GM19397 (cell line): ENCODE measurements at regions not wholly inside any gene's neighbourhood (a gene's known extent, or its start where the extent isn't known, plus 50 kb on each side); places are given as distances from the start of the nearest gene placed in this dataset.
"Not testable (repeated sequence)": the region's sequence is repeated elsewhere in the genome, so short reads cannot be mapped to it uniquely, and the experiment has no call there.

Experiments used
- ATAC-seq: cut with Tn5 transposase; IDR thresholded peaks from one replicate; pipeline ENCODE4 v1.9.1; 2021; ENCODE audit warnings: mild to moderate bottlenecking, moderate library complexity; ENCODE audit not compliant: unreplicated experiment

DNA sequence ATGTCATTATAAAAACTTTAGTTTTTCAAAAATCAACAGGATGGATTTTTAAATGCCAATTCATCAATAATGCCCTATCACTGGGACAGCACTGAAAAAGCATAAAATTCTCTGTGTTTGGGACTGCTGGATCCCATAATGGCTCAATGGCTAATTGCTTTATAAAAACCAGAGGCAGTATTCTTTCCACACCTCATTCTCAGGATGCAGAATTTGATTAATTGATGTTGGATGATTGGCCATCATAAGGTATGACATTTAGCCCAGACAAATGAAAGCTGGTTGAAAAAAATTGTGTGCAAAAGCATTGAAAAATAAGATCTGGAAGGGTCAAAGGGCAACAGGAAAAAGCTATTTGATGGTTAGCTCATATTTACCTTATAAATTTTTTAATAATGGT is 362.2 kb upstream of the SNX7 start:
- no peak for ATAC-seq

DNA sequence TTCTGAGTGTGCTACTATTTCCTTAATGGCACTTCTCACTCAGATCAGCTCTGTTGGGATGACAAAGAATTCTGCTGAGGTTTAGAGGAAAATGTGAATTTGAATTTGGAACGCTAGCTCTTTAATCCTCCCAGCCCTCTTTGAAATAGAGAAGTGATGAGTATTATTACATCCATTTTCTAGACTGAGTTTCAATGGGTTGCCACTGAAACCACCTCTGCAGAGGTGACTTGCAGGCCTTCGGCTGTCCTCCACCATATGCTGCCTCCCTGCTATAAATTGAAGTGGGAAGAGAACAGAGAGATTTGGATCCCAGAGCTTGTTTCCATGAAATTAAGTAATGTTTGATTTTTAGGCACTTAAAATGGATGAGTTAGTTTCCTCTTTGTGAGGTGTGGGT is 363.2 kb upstream of the SNX7 start:
- no peak for ATAC-seq

DNA sequence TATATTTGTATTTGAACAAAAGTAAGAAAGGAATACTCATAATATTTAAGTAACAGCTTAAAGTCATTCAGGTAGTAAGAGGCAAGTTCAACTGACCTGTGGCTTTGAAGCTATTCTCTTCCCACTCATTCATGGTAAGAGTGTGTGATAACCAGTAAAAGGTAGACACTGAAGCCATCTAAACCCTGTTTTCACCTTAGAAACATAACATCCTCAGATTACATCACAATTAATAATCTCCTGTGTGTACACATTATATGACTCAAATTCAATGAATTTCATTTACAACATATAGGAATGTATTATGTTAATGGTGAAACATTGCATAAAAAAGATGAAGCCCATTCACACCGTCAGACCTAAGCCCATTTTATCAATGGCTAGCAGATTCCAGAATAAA is 364.8 kb upstream of the SNX7 start:
- no peak for ATAC-seq

DNA sequence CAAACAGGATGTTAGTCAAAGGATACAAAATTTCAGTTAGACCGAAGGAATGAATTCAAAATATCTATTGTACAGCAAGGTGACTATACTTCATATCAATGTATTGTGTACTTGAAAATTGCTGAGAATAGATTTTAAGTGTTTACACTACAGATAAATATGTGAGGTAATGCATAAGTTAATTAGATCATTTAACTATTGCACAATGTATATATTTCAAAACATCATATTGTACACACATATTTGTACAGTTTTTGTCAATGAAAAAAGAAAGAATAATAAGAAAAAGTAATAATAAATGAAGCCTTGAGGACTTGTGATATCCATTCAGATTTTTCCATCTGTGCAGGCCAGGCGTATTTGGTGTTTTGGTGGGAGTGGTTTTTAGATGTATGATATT is 367.4 kb upstream of the SNX7 start:
- ATAC-seq, result no peak

DNA sequence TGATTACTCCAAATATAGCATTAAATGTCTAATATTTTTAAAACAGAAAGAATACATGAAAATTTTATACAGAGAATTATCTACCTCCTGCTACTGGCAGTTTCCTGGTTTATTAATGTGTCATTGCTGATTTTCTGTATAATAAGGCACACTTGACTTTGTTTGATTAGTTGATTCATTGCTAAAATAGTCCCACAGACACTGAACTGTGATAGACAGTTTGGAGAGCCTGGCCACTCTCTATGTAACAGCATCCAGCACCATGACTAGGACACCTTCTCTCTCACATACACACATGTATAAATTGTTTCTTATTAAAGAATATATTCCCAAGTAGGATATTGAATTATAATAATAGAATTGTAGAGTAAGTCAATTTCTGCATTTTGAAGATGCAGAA is 368.5 kb upstream of the SNX7 start:
- no peak for ATAC-seq

DNA sequence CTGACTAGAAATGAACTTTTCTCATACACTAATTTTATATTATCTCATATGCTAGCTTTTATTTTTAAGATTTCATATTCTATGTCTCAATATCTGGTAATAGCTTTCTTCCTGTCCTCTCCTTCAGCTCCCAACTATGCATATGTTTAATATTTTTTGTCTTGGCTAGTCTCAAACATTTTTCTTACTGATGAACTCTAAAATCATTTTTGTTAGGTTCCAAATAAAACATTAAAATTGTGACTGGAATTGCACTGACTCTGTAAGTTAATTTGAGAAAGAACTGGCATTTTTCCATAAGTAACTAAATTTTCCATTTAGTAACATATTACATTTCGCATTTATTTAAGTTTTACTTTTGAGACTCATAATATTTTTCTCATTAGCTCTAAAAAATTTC is 368.5 kb upstream of the DPYD start:
- no peak for ATAC-seq

DNA sequence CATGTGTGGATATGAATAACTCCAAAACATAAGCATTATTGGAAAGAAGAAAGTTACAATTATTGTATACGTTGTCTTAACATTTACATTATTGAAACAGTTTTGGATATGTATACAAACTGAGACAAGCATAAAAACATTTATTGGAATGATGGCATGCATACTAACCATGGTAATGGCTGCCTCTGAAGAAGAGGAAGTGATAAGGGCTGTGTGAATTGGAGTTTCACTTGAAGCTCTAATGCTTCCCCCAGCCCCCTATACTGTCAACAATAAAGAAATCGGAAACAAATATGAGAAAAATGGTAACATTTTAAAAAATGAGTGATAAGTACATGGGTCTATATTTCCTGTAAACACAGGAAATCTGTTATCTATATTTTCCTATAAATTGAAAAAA is 367.7 kb upstream of the DPYD start:
- no peak for ATAC-seq

DNA sequence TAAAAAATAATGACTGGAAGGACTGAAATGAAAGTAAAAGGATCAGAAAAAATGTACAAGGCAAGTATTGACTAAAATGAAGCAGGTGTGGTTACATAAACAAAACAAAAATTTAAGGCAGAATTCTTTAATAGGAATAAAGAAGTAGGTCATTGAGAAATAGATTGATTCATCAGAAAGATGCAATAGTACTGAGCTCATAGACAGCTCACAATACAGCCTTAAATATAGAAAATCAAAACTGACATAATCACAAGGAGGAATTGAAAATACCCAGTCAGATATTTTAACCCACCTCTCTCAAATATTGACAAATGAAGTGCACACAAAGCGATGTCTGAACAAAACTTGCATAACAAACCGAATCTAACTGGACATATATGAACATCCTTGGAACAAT is 366.8 kb upstream of the DPYD start:
- ATAC-seq, result no peak

DNA sequence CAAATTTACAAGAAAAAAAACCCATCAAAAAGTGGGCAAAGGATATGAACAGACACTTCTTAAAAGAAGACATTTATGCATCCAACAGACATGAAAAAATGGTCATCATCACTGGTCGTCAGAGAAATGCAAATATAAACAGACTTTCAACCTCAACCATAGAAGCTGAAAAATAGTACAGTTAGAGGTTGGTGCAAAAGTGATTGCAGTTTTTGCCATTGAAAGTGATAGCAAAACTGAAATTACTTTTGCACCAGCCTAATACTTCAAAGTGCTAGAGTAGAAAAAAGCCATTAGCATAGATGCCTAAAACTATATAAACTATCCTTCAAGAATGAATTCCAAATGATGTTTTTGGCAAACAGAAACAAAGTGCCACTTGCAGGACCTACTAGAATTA is 365.8 kb upstream of the DPYD start:
- no peak for ATAC-seq

DNA sequence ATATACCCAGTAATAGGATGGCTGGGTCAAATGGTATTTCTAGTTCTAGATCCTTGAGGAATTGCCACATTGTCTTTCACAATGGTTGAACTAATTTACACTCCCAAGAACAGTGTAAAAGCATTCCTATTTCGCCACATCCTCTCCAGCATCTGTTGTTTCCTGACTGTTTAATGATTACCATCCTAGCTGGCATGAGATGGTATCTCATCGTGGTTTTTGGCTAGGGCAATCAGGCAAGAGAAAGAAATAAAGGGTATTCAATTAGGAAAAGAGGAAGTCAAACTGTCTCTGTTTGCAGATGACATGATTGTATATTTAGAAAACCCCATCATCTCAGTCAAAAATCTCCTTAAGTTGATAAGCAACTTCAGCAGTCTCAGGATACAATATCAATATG is 364.5 kb upstream of the DPYD start:
- ATAC-seq, result not testable (repeated sequence)

DNA sequence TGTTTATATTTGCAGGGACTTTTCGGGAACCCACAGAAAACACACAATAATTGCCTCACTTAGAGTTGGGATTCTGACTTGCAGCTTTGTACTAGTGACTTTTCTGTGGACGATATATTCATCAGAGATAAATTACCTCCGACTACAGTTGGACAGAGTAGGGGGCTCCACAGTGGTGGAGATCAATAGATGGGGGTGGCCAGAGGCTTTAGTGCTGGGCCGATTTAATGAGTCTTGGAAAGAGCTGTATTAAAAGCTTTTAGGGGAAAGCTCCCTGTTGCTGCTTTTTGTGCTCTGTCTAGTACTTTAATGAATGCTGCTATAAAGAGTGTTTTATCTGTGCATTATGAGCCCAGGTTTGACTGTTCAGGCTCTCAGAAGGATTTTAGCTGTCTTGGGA is 359.2 kb upstream of the DPYD start:
- no peak for ATAC-seq

DNA sequence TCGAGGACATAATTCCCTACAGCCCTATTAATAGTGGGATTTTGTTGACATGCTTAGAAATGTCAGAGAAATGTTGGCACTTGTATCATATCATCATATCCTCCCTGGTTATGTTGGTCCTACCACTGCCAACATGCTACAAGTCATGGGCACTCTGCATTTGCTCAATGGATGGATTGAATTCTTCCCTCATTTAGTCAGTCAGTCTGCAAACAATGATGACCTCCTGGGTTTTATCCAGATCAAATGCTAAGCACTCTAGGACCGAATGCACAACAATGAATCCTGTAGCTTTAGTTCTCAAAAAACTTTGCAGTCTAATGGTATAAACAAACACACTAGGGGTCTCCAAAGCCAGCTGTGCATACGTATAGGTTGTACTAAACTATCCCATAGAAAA is 357.2 kb upstream of the DPYD start:
- ATAC-seq, result no peak

DNA sequence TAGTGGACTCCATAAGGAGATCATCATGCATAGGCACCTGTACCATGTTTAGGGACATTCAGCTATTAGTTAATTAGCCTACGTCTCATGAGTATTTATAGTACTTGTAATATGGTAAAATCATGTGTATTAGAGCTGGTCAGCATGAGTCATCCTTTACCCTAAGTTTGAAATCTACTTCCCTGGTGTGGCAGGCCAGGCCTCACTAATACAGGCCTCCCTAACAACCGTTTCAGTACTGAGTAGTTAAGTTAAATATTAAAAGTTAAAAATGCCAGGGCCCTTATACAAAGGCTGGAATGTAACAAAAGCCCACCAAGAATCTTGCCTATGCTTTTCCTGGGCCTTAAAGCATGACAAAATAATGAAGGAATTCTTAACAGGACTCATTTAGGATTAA is 356.3 kb upstream of the DPYD start:
- ATAC-seq, result no peak

DNA sequence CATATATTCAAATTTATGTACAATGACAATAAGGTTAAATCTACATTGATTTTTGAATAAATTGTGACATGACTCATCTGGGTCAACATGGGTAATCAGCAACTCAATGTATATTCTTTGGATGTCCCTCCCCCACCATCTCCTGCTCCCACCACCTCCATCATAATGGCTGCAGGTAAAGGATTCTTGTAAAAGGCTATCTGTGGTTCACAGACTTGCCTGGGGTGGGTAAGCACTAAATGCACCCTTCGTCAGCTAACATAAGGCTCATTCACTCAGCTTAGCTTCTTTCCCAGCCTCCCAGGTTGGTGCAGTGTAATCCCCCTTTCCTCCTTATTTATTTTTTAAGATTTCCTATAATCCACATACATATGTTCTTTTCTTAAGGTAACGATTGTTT is 355.7 kb upstream of the DPYD start:
- no peak for ATAC-seq

DNA sequence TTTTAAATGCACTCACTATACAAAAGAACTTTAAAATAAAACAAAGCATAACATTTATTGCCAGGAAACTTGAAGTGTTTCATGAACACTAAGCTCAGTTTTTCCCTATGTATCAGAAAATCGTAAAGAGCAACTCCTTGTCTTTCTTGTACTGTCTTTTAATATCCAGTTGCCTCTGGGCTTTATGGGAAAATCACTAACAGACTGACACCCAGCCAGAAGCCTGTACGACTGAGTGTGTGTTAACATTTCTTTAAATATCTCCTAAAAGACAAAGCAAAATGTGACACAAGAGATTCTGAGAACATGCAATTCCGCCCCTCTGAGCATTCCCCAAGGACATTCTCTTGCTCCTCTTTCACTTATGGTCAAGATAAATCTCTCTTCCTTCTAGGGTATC is 347.5 kb upstream of the DPYD start:
- ATAC-seq, result no peak

DNA sequence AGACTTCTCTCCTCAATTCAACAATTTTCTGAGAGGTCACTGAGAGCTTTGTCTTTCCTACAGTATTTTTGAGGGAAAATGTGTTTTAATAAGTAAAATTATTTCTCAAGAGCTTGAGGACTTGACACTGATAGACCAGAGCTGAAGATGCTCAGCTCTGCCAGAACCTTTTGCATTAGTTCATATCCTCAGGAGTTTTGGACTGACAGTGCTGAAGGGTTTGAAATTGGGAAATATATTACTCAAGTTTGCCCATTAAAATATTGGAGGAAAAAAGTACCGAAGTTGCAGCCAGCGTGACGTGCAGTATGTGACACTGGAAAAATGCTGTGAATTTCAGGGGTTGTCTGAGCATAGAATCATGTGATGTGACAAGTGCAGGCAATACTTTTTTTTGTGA is 346.6 kb upstream of the DPYD start:
- no peak for ATAC-seq

DNA sequence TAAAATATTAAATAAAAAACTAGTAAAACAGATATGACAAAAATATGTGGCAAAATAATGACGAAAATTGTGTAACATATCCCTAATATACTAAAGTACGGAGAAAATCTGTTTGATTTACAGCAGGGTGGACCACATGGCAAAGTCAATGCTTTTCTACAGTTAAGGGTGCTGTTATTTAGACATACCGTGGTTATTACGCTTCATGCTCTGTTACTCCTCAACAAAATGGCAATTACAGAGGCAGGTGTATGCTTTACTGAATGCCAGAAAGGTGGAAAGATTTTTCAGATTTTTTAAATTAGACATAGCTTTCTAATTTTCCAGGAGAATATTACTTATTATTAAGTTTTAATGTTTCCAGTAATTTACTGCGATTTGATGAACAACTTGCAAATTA is 343.9 kb upstream of the DPYD start:
- ATAC-seq, result no peak

DNA sequence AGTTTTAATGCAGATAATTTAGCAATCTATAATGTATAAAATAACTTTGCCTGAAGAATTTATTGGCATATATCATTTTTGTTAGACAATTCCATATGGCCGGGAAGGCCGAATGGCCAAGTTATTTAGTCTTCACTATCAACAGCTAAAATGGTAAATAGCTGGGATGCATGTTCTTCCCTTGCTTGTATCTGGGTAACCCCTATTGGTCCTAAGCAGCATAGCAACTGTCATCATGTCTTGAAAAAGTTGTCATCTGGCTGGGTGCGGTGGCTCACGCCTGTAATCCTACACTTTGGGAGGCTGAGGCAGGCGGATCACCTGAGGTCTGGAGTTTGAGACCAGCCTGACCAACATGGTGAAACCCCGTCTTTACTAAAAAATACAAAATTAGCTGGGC is 340.0 kb upstream of the DPYD start:
- ATAC-seq, result no peak

DNA sequence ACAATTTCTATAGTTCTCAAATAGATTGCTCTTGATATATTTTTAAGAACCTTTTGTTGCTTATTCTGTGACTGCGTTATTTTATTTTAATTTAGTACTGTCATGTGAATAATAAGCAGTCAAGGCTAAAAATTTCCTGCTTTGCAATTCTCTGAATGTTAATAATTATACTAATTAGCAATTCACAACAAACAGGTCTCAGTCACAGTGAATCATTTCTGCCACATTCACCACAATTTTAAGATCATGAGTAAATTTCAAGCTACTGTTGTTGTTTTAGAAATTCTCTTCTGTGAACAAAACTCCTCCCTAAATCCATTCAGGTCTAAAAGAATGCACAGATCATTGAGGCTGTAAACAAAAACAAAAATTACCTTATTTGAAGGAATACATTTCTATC is 339.6 kb upstream of the DPYD start:
- no peak for ATAC-seq

DNA sequence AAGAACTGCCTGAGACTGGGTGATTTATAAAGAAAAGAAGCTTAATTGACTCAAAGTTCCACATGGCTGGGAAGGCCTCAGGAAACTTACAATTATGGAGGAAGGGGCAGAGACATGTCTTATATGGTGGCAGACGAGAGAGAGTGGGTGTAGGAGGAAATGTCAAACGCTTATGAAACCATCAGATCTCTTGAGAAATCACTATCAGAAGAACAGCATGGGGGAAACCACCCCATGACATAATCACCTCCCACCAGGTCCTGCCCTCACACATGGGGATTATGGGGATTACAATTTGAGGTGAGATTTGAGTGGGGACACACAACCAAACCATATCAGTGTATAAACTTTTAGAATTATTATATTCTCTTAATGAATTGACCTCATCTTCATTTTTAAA is 335.9 kb upstream of the DPYD start:
- ATAC-seq, result no peak

DNA sequence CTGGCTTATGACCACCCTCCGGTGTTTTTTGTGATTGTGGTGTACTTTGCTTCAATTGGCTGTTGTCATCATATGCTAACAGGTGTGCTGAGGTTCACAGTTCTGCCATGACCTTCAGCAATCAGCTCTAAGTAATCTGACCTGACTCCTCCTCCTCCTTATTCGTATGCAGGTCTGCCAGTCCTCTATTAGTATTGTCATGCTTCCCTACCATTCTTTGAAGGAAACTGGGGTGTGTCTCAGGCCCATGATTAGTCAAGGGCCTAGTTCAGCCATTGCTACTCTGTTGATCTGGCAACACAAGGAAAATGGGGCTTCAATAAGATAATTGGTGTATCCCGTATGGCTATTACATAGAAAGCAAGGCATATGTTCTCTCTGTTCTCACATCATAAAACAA is 332.3 kb upstream of the DPYD start:
- no peak for ATAC-seq

DNA sequence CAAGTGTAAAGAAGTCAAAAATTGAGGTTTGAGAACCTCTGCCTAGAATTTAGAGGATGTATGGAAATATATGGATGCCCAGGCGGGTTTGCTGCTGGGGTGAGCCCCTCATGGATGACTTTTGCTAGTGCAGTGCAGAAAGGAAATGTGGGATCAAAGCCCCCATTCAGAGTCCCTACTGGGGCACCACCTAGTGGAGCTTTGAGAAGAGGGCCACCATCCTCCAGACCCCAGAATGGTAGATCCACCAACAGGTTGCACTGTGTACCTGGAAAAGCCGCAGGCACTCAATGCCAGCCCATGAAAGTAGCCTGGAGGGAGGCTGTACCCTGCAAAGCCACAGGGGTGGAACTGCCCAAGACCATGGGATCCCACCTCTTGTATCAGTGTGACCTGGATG is 330.7 kb upstream of the DPYD start:
- no peak for ATAC-seq

DNA sequence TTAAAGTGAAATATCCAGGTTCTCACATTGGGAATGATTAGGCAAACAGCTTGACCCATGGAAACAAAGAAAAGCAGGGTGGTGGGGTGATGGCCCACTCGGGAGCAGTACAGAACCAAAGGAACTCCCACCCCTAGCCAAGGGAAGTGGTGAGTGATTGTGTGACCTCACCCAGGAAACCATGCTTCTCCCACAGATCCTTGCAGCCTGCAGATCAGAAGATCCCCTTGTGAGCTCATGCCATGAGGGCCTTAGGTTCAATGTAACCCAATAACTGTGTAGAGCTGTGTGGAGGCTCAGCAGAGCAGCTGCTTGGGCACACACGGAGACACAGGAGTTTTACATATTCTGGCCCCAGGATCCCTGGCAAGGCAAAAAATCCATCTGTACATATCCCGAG is 311.8 kb upstream of the DPYD start:
- ATAC-seq, result no peak

DNA sequence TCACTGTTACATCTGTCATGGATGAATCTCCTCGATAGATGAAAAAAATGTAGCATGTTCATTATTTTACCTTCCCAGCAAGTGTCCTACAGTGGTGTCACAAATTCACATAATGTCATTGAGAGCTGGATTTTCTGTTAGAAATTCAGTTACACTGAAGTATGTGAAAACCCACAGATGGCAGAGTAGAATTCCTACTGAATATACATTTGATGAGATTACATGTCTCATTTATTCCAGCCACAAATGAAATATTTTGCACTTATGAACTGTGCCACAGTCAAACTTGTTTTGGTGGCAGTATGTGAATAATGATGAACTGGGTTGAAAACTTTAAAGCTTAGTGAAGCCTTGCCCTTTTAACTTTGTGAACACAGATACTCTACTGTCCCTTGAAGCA is 301.9 kb upstream of the DPYD start:
- no peak for ATAC-seq
